Fibroblast of upper back skin (primary cell): ENCODE measurements at regions not wholly inside any gene's neighbourhood (a gene's known extent, or its start where the extent isn't known, plus 50 kb on each side); places are given as distances from the start of the nearest gene placed in this dataset.

Experiments used
- DNase-seq: peaks from one replicate; pipeline ENCODE4 v3.0.0-alpha.2; 2013

- no peak for DNase-seq
These were observed 492.7 kb downstream of the RPS24 start for GRCh38 chr10:78526347-78526746.

- DNase-seq, result no peak
These were observed 493.6 kb downstream of the RPS24 start for GRCh38 chr10:78527296-78527695.

DNA sequence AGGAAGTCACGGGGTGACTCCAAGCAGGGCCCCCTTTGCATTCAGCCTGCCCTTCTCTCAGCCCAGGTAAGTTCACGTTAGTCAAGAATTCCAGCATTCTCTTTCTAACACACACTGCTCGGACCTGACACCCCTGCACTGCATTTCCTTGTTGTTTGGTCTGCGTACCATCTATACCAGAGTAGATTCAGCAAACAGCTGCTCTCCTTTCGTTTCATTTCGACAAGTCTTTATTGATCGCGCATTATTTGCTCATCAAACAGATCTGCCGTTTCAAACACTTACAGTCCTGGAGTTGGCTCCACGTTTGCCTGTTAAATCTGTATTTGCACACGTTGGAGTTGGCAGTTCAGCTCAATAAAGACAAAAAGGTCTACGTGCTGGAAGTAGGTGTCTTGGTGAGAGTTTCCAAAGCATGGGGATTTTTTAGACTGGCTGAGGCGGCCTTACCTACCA lies 495.1 kb downstream of the RPS24 start:
- no peak for DNase-seq

- no peak for DNase-seq
These were observed 495.6 kb downstream of the RPS24 start for GRCh38 chr10:78529262-78529661.

GRCh38 chr10:78531088-78531487 lies 497.4 kb downstream of the RPS24 start:
- DNase-seq, result no peak

GRCh38 chr10:78532480-78533042 lies 498.9 kb downstream of the RPS24 start:
- DNase-seq, result no peak

DNA sequence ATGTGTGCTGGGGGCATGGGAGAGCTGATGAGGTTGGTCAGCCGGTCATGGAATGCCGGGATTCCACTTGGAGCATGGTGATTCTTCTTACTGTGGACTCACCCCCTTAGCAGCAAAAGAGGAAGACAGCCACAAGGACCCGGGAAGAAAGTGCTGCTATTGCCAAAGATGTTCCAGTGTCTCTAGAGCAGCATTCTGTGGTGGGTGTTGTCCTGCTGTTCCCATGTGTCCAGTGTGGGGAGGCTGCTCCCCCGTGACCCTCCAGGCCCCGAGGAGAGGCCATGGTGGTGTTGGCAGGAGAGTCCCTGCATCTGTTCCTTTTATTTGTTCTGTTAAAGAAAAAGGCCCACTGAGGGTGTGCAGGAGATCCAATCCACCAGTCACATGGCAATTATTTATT lies 499.4 kb downstream of the RPS24 start:
- no peak for DNase-seq

GRCh38 chr10:78533776-78534175 lies 500.1 kb downstream of the RPS24 start:
- no peak for DNase-seq

DNA sequence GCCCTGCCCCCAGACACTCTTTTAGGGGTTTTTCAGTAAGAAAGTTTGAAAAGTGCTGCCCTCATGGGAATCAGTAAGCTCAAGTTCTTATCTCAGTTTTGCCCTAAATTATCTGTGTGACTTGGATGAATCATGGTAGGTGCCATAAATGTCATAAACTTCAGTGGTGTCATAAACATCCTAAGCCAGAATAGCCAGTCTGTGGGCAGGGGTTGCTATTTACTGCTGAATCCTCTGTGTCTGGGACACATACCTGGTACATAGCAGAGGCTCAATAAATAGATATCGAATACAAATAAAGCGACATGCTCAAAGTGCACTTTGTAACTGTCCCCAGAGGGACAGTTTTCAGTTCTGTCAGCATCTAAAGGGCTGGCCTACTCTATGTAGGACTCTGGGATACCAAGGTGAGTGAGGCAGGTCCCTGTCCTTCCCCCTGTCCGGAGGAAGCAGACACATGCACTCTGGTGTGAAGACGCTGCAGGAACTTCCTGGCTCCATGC lies 502.1 kb downstream of the RPS24 start:
- DNase-seq, result no peak

DNA sequence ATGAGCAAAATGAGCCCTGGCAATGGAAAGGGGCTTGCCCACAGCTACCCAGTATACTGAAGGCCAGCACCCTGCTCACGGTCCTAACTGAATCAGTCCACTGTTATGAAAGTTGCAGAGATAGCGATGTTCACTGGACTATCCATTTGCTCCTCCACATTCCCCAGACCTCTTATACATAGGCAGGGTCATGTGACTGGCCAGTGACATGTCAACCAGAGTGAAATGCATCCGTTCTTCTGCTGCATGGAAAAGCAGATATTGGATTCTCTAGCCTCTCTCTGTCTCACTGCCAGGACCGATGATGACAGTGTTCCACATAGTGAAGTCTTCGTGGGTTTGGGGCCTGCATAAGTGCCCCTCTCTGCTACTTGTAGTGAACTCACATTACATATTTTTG lies 503.4 kb downstream of the RPS24 start:
- DNase-seq, result no peak

- no peak for DNase-seq
These were observed 505.6 kb downstream of the RPS24 start for GRCh38 chr10:78539247-78539766.

DNA sequence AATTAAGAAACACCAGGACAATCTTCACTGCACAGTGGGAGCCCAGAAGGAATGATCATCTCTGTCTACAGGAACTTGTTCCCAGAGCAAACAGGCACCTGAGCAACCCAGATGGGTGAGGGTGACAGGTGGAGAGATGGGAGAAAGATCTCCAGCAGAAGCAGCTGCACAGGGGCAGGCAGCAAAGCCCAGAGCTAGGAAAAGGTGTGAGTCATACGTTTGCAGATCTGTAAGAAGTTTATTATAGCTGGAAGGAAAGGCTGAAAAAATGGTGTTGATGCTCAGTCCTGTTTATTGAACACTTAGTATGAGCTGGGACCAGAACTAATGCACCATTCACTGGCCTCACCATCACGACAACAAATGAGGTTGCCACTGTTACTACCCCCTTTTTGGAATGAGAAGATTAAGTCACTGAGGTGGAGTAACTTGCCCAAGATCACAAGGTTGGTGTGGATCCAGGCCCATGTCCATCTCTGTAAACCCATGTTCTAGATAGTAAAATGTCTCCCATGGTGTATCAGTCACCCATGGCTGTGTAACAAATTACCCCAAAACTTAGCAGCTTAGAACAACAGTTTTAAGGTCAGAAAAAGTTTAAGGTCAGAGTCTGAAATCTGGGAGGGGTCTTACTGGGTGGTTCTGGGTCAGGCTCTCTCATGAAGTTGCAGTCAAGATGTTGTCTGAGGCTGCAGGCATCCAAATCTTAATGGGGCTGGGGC lies 506.9 kb downstream of the RPS24 start:
- DNase-seq, result peak; percentile 19

DNA sequence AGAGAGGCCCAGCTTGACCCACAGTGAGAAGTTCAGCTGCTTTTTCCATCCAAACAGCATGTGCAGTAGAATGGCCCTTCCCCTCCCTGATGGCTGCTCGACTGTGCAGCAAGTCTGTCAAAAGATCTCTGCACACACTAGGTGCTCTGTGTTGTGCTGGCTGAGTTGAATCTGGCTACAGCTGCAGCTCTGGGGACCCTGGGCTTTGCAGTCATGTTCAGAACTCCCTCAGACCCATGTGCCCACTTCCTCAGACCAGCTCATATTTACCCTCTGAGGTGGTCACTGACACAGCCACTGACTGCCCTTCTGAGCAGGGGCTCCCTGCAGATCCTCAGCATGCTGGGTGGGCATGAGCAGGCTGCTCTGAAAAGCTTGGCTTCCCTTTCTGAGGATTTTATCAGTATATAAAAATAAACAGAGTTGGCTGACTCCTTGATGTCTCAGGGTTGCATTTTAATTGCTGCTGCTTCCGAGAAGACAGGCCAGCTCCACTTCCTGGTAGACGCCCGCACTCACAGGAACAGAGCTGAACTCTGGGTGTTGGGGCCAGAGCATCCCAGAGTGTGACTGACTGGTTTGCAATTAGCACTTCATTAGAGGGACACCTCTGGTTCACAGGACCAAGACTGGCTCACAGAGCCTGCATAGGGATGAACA lies 507.9 kb downstream of the RPS24 start:
- no peak for DNase-seq

DNA sequence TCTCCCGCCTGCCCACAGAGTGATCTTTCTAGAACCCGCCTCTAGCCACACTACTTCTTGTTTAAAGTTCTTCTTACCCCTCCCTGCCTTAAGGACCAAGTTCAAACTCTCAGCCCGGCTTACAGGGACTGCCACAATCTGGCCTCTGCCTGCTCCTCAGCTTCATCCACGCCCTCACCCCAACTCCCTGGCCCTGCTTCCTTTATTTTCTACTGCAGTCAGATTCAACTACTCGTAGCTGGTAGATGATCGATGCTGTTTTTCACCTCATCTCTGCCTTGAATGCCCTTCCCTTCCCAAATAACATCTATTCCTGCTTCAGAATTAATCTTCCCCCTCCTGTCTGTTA lies 508.5 kb downstream of the RPS24 start:
- no peak for DNase-seq

GRCh38 chr10:78542521-78542920 lies 508.9 kb downstream of the RPS24 start:
- DNase-seq, result no peak

GRCh38 chr10:78543031-78543748 lies 509.5 kb downstream of the RPS24 start:
- DNase-seq, result no peak

- peak; percentile 97 for DNase-seq
These were observed 510.2 kb downstream of the RPS24 start for GRCh38 chr10:78543749-78544362.

DNA sequence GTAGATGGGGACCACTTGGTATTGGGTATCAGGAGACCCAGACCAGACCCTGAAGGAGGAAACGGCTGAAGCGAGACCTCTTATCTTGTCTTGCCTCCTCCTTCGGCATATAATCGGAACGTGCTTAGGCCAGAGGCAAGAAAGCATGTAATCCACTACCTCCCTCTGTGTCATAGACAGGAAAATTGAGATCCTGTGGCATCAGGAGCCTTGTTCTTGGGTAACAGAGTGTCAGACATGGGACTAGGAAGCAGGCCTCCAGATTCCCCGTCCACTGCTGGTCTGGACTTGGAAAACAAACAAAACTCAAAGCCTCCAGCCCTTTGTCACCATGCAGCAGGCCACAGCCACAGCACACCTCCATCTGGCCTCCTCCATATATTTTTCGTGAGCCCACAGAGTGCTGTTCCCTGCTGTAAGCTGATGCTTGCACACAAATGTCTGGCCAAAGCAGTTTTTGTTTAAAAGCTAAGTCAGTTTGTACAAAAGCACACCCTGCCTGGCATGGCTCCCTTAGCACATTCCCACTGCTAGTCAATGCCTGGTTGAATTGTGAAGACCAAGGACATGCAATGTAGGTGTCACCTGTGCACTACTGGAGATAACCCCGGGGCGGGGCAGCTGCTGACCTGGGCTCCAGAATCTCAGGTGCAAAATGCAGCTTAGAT lies 510.9 kb downstream of the RPS24 start:
- no peak for DNase-seq

GRCh38 chr10:78545756-78546155 lies 512.1 kb downstream of the RPS24 start:
- no peak for DNase-seq

DNA sequence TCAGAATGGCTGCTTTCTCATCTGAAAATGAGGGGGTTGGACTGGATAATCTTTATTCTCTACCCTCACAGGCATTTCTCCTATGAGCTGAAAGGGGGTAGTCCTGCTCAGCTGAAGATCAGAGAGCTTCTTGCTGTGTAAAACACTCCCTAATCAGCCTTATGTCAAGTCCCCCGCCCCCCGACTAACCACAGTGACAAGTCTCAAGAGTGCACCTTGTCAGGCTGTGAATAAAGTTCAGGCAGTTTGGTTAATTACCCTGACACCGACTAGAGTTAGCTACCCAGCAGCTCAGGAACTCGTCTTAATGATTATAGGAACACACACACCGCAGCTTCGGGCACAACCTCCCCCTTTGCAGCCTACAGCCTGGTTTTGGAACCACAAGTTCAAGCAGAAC lies 513.7 kb downstream of the RPS24 start:
- DNase-seq, result no peak

GRCh38 chr10:78547905-78548304 lies 514.2 kb downstream of the RPS24 start:
- no peak for DNase-seq

DNA sequence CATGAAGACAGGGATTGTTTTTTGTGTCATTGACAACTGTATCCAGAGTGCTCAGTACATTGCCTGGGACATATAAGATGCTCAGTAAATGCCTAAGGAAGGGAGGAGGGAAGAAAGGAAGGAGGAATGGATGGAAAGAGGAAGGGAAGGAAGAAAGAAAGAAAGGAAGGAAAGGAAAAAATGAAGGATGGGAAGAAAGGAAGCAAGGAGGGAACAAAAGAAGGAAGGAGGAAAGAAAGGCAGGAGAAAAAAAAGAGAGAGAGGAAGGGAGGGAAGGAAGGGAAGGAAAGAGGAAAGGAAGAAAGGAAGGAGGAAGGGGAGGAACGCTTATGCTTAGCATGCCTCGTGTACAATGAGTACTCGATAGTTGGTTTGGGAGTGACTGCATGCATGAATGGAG lies 514.7 kb downstream of the RPS24 start:
- no peak for DNase-seq
